ENCODE measurements at regions not wholly inside any gene's neighbourhood (a gene's known extent, or its start where the extent isn't known, plus 50 kb on each side); places are given as distances from the start of the nearest gene placed in this dataset.
"Not testable (repeated sequence)": the region's sequence is repeated elsewhere in the genome, so short reads cannot be mapped to it uniquely, and the experiment has no call there.

GRCh38 chr21:14903172-14903865 is 161.5 kb downstream of the NRIP1 start:
- no peak for FAIRE-seq

GRCh38 chr21:14901482-14901958 is 163.3 kb downstream of the NRIP1 start:
- FAIRE-seq = no peak

GRCh38 chr21:14900611-14901010 is 164.2 kb downstream of the NRIP1 start:
- no peak for FAIRE-seq

GRCh38 chr21:14900058-14900457 is 164.7 kb downstream of the NRIP1 start:
- no peak for FAIRE-seq

- no peak for FAIRE-seq
Observed at GRCh38 chr21:14895792-14896191, 169.0 kb downstream of the NRIP1 start.

- no peak for FAIRE-seq
Observed at GRCh38 chr21:14890141-14890540, 174.7 kb downstream of the NRIP1 start.

GRCh38 chr21:14889080-14889810 is 175.6 kb downstream of the NRIP1 start:
- FAIRE-seq = no peak

- FAIRE-seq = no peak
Observed at GRCh38 chr21:14888202-14888601, 176.6 kb downstream of the NRIP1 start.

GRCh38 chr21:14886001-14886400 is 178.8 kb downstream of the NRIP1 start:
- no peak for FAIRE-seq

GRCh38 chr21:14883351-14883750 is 181.4 kb downstream of the NRIP1 start:
- no peak for FAIRE-seq

- FAIRE-seq = not testable (repeated sequence)
Observed at GRCh38 chr21:14882545-14882944, 182.3 kb downstream of the NRIP1 start.

- no peak for FAIRE-seq
Observed at GRCh38 chr21:14881863-14882499, 182.8 kb downstream of the NRIP1 start.

- no peak for FAIRE-seq
Observed at GRCh38 chr21:14880922-14881321, 183.9 kb downstream of the NRIP1 start.

GRCh38 chr21:14879458-14879857 is 185.3 kb downstream of the NRIP1 start:
- no peak for FAIRE-seq

GRCh38 chr21:14878971-14879370 is 185.8 kb downstream of the NRIP1 start:
- no peak for FAIRE-seq

GRCh38 chr21:14877581-14878228 is 187.1 kb downstream of the NRIP1 start:
- no peak for FAIRE-seq

GRCh38 chr21:14876524-14876840 is 188.3 kb downstream of the NRIP1 start:
- no peak for FAIRE-seq

GRCh38 chr21:14875704-14876523 is 188.9 kb downstream of the NRIP1 start:
- FAIRE-seq = no peak

- no peak for FAIRE-seq
Observed at GRCh38 chr21:14875186-14875585, 189.6 kb downstream of the NRIP1 start.

GRCh38 chr21:14874379-14874778 is 190.4 kb downstream of the NRIP1 start:
- FAIRE-seq = no peak

- FAIRE-seq = no peak
Observed at GRCh38 chr21:14871861-14872260, 192.9 kb downstream of the NRIP1 start.

- no peak for FAIRE-seq
Observed at GRCh38 chr21:14870853-14871149, 194.0 kb downstream of the NRIP1 start.

All from TTC549 (cell line).